ENCODE measurements at regions not wholly inside any gene's neighbourhood (a gene's known extent, or its start where the extent isn't known, plus 50 kb on each side); places are given as distances from the start of the nearest gene placed in this dataset.

DNA sequence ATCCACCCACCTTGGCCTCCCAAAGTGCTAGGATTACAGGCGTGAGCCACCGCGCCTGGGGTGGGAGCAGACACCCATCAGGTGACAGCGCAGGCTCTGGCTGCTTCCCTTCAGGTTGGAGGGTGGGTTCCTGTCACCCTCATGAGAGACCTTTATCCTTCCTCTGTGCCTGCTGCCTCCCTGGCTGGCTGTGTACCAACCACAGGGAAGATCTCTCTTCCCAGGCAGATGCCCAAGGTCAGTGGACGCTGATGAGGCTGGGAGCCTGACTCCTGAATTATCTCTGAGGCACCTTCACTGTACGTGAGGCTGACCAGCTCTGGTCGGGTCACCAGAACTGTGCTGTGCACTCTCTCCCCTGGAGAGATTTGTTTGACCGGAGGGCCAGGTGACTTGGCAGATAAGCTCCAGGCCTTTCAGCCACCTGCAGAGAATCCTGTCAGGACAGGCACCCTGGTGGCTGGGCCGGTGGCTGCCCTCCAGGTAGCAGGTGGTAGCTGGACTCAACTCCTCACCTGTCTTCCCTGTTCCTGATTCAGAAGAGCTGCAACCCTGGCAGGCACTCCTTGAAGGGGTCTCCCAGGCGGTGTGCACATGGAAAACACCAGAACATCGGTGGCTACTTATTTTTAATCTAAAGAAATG lies 251.9 kb downstream of the GLRX3 start:
- 69 to 82% methylated on average over 7 to 11 of the region's 11 CpGs for WGBS, 2 donors
- no peak overlapping the region for H3K4me3 ChIP-seq
- no peaks in the 10 kb centered on the region for H3K4me1 ChIP-seq
- H3K9me3 ChIP-seq: peaks cover 0 to 32% (median 0%) of the 10 kb centered on the region in 4 donors
- no peak for DNase-seq (ENCODE audit: low spot score in 2 of 2)
- no peaks in the 10 kb centered on the region for H3K36me3 ChIP-seq
- no peak for TF ChIP-seq EP300 (IDR thresholded peaks at IDR 0.05)
- H3K27ac ChIP-seq: no peak overlapping the region
- H3K27me3 ChIP-seq: no peaks in the 10 kb centered on the region

GRCh38 chr10:130388746-130389145 lies 252.6 kb downstream of the GLRX3 start:
- 80 to 82% methylated on average over 6 of the region's 6 CpGs for WGBS, 2 donors
- H3K27ac ChIP-seq: no peak overlapping the region
- H3K4me3 ChIP-seq: no peak overlapping the region
- no peaks in the 10 kb centered on the region for H3K36me3 ChIP-seq
- H3K27me3 ChIP-seq: no peaks in the 10 kb centered on the region
- peaks cover 0 to 37% (median 0%) of the 10 kb centered on the region in 4 donors for H3K9me3 ChIP-seq
- no peaks in the 10 kb centered on the region for H3K4me1 ChIP-seq
- TF ChIP-seq EP300 (IDR thresholded peaks at IDR 0.05): no peak
- TF ChIP-seq POLR2A (IDR thresholded peaks at IDR 0.05): no peak
- TF ChIP-seq CTCF (IDR thresholded peaks at IDR 0.05): no peak
- no peak for DNase-seq (ENCODE audit: low spot score in 2 of 2)

DNA sequence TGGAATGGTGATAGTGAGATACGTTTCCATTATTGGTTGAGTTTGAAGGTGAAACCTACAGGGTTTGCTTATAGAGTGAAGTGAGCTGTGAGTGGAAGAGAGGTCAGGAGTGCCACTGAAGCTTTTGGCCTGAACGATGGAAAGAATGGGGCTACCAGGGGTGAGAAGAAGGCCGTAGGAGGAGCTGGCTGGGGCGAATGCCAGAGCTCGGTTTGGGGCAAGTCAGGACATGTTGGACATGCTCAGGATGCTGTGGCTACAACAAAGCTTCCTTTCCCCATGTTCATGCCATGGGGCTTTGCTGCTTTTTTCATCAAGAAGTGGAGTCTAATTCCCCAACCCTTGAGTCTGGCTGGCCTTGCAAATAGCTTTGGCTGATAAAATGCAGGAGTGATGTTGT lies 253.7 kb downstream of the GLRX3 start:
- no peaks in the 10 kb centered on the region for H3K4me1 ChIP-seq
- H3K36me3 ChIP-seq: no peaks in the 10 kb centered on the region
- no peak for DNase-seq (ENCODE audit: low spot score in 2 of 2)
- no peak overlapping the region for H3K4me3 ChIP-seq
- no peaks in the 10 kb centered on the region for H3K27me3 ChIP-seq
- TF ChIP-seq EP300 (IDR thresholded peaks at IDR 0.05) (no peak), CTCF (IDR thresholded peaks at IDR 0.05) (no peak), POLR2A (IDR thresholded peaks at IDR 0.05) (no peak)
- WGBS, 2 donors: 77 to 78% methylated on average over 5 of the region's 5 CpGs
- H3K9me3 ChIP-seq: peaks cover 0 to 46% (median 0%) of the 10 kb centered on the region in 4 donors
- no peak overlapping the region for H3K27ac ChIP-seq

DNA sequence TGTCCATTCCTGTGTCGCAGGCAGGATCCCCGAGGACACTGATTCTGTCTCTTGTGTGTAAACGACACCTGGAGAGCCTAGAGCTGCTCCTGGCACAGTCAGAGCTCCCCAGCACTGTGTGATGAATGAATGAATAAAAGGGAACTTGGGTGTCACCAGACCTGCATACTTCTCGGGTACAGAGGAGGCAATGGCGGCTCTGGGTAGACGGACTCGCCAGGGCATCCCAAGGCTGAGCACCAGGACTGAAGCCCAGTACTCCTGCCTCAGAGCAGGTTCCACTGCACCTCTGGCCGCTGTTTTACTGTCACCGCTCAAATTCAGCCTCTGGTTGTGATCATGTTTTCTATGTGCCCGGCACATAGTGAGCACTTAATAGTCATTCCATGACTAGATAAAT lies 255.8 kb downstream of the GLRX3 start:
- no peaks in the 10 kb centered on the region for H3K36me3 ChIP-seq
- H3K4me1 ChIP-seq: no peaks in the 10 kb centered on the region
- no peaks in the 10 kb centered on the region for H3K27me3 ChIP-seq
- 79 to 88% methylated on average over 10 of the region's 10 CpGs for WGBS, 2 donors
- TF ChIP-seq POLR2A (IDR thresholded peaks at IDR 0.05) (no peak), EP300 (IDR thresholded peaks at IDR 0.05) (no peak), CTCF (IDR thresholded peaks at IDR 0.05) (no peak)
- no peak overlapping the region for H3K27ac ChIP-seq
- H3K4me3 ChIP-seq: no peak overlapping the region
- no peak for DNase-seq (ENCODE audit: low spot score in 2 of 2)
- H3K9me3 ChIP-seq: peaks cover 0 to 66% (median 0%) of the 10 kb centered on the region in 4 donors

- WGBS, 2 donors: 82 to 88% methylated on average over 4 of the region's 4 CpGs
- TF ChIP-seq CTCF (IDR thresholded peaks at IDR 0.05) (no peak), POLR2A (IDR thresholded peaks at IDR 0.05) (no peak), EP300 (IDR thresholded peaks at IDR 0.05) (no peak)
- Histone ChIP-seq H3K27me3 (no peaks in the 10 kb centered on the region), H3K36me3 (no peaks in the 10 kb centered on the region), H3K27ac (no peak overlapping the region), H3K4me3 (no peak overlapping the region), H3K4me1 (no peaks in the 10 kb centered on the region), H3K9me3 (peaks cover 0 to 62% (median 0%) of the 10 kb centered on the region in 4 donors)
- DNase-seq (ENCODE audit: low spot score in 2 of 2): no peak
These were observed 257.2 kb downstream of the GLRX3 start for GRCh38 chr10:130393342-130393741.
